ENCODE measurements at regions not wholly inside any gene's neighbourhood (a gene's known extent, or its start where the extent isn't known, plus 50 kb on each side); places are given as distances from the start of the nearest gene placed in this dataset.

- ChIA-PET POLR2A (no interaction called here), CTCF (no interaction called here)
- no peak for DNase-seq (ENCODE audit: extremely low spot score)
- TF ChIP-seq FOXA1 (IDR thresholded peaks at IDR 0.05): no peak
- no peak for TF ChIP-seq FOXK2 (IDR thresholded peaks at IDR 0.05)
- no peak for TF ChIP-seq HDGF (IDR thresholded peaks at IDR 0.05; ENCODE audit: borderline replicate concordance)
- TF ChIP-seq BHLHE40 (IDR thresholded peaks at IDR 0.05; ENCODE audit: borderline replicate concordance): no peak
- no peak for TF ChIP-seq NFRKB (IDR thresholded peaks at IDR 0.05)
These were observed 262.3 kb upstream of the SNX7 start for GRCh38 chr1:98399218-98399617.

GRCh38 chr1:98398649-98399048, 262.9 kb upstream of the SNX7 start:
- TF ChIP-seq FOXA1 (IDR thresholded peaks at IDR 0.05) (no peak), SP1 (IDR thresholded peaks at IDR 0.05) (no peak), FOXK2 (IDR thresholded peaks at IDR 0.05) (no peak), L3MBTL2 (conservative IDR thresholded peaks at IDR 0.05) (no peak), ZNF384 (IDR thresholded peaks at IDR 0.05) (no peak), TARDBP (IDR thresholded peaks at IDR 0.05) (no peak), LEF1 (IDR thresholded peaks at IDR 0.05; ENCODE audit: borderline replicate concordance) (no peak), BHLHE40 (IDR thresholded peaks at IDR 0.05; ENCODE audit: borderline replicate concordance) (no peak), HDGF (IDR thresholded peaks at IDR 0.05; ENCODE audit: borderline replicate concordance) (no peak), CTBP1 (IDR thresholded peaks at IDR 0.05; ENCODE audit: borderline replicate concordance) (no peak), ARNT (IDR thresholded peaks at IDR 0.05) (no peak), SUZ12 (IDR thresholded peaks at IDR 0.05) (no peak), NFRKB (IDR thresholded peaks at IDR 0.05) (no peak), ELF4 (IDR thresholded peaks at IDR 0.05) (no peak), FOXM1 (IDR thresholded peaks at IDR 0.05; ENCODE audit: borderline replicate concordance) (no peak)
- ChIA-PET CTCF (no interaction called here), POLR2A (no interaction called here)
- no peak for DNase-seq (ENCODE audit: extremely low spot score)

- TF ChIP-seq PKNOX1 (IDR thresholded peaks at IDR 0.05) (no peak), ZNF384 (IDR thresholded peaks at IDR 0.05) (no peak), FOXK2 (IDR thresholded peaks at IDR 0.05) (no peak), SP1 (IDR thresholded peaks at IDR 0.05) (no peak)
- CTCF ChIA-PET: no interaction called here
- POLR2A ChIA-PET: no interaction called here
- no peak for DNase-seq (ENCODE audit: extremely low spot score)
These were observed 263.4 kb upstream of the SNX7 start for GRCh38 chr1:98398092-98398491.

GRCh38 chr1:98393719-98394118, 267.8 kb upstream of the SNX7 start:
- DNase-seq (ENCODE audit: extremely low spot score): no peak
- TF ChIP-seq ARNT (IDR thresholded peaks at IDR 0.05): no peak
- TF ChIP-seq FOXM1 (IDR thresholded peaks at IDR 0.05; ENCODE audit: borderline replicate concordance): no peak
- no peak for TF ChIP-seq L3MBTL2 (conservative IDR thresholded peaks at IDR 0.05)
- TF ChIP-seq SUZ12 (IDR thresholded peaks at IDR 0.05): no peak
- TF ChIP-seq BHLHE40 (IDR thresholded peaks at IDR 0.05; ENCODE audit: borderline replicate concordance): no peak
- TF ChIP-seq ELF4 (IDR thresholded peaks at IDR 0.05): no peak
- TF ChIP-seq SP1 (IDR thresholded peaks at IDR 0.05): no peak
- TF ChIP-seq CTBP1 (IDR thresholded peaks at IDR 0.05; ENCODE audit: borderline replicate concordance): no peak
- no peak for TF ChIP-seq TARDBP (IDR thresholded peaks at IDR 0.05)
- no peak for TF ChIP-seq FOXK2 (IDR thresholded peaks at IDR 0.05)
- TF ChIP-seq ZNF384 (IDR thresholded peaks at IDR 0.05): no peak
- ChIA-PET POLR2A (no interaction called here), CTCF (no interaction called here)

- ChIA-PET POLR2A (no interaction called here), CTCF (no interaction called here)
- TF ChIP-seq FOXM1 (IDR thresholded peaks at IDR 0.05; ENCODE audit: borderline replicate concordance): no peak
- no peak for TF ChIP-seq NFRKB (IDR thresholded peaks at IDR 0.05)
- DNase-seq (ENCODE audit: extremely low spot score): no peak
These were observed 270.3 kb upstream of the SNX7 start for GRCh38 chr1:98391175-98391574.

GRCh38 chr1:98389809-98390208, 271.7 kb upstream of the SNX7 start:
- TF ChIP-seq L3MBTL2 (conservative IDR thresholded peaks at IDR 0.05) (no peak), ELF4 (IDR thresholded peaks at IDR 0.05) (no peak), FOXM1 (IDR thresholded peaks at IDR 0.05; ENCODE audit: borderline replicate concordance) (no peak), ZNF384 (IDR thresholded peaks at IDR 0.05) (no peak), NFRKB (IDR thresholded peaks at IDR 0.05) (no peak), FOXA1 (IDR thresholded peaks at IDR 0.05) (no peak), HDGF (IDR thresholded peaks at IDR 0.05; ENCODE audit: borderline replicate concordance) (no peak), ARNT (IDR thresholded peaks at IDR 0.05) (no peak), SP1 (IDR thresholded peaks at IDR 0.05) (no peak)
- POLR2A ChIA-PET: no interaction called here
- DNase-seq (ENCODE audit: extremely low spot score): no peak
- CTCF ChIA-PET: no interaction called here

- CTCF ChIA-PET: no interaction called here
- DNase-seq (ENCODE audit: extremely low spot score): no peak
- TF ChIP-seq NFRKB (IDR thresholded peaks at IDR 0.05): no peak
- TF ChIP-seq CTBP1 (IDR thresholded peaks at IDR 0.05; ENCODE audit: borderline replicate concordance): no peak
- no peak for TF ChIP-seq BHLHE40 (IDR thresholded peaks at IDR 0.05; ENCODE audit: borderline replicate concordance)
- TF ChIP-seq ELF4 (IDR thresholded peaks at IDR 0.05): no peak
- TF ChIP-seq LEF1 (IDR thresholded peaks at IDR 0.05; ENCODE audit: borderline replicate concordance): no peak
- TF ChIP-seq L3MBTL2 (conservative IDR thresholded peaks at IDR 0.05): no peak
- no peak for TF ChIP-seq HDGF (IDR thresholded peaks at IDR 0.05; ENCODE audit: borderline replicate concordance)
- TF ChIP-seq SP1 (IDR thresholded peaks at IDR 0.05): no peak
- POLR2A ChIA-PET: no interaction called here
These were observed 273.1 kb upstream of the SNX7 start for GRCh38 chr1:98388441-98388840.

- TF ChIP-seq NFRKB (IDR thresholded peaks at IDR 0.05) (no peak), SP1 (IDR thresholded peaks at IDR 0.05) (no peak), ZNF384 (IDR thresholded peaks at IDR 0.05) (no peak), LEF1 (IDR thresholded peaks at IDR 0.05; ENCODE audit: borderline replicate concordance) (no peak), L3MBTL2 (conservative IDR thresholded peaks at IDR 0.05) (no peak), ARNT (IDR thresholded peaks at IDR 0.05) (no peak), SUZ12 (IDR thresholded peaks at IDR 0.05) (no peak), FOXM1 (IDR thresholded peaks at IDR 0.05; ENCODE audit: borderline replicate concordance) (no peak), TARDBP (IDR thresholded peaks at IDR 0.05) (no peak), FOXA1 (IDR thresholded peaks at IDR 0.05) (no peak), HDGF (IDR thresholded peaks at IDR 0.05; ENCODE audit: borderline replicate concordance) (no peak), FOXK2 (IDR thresholded peaks at IDR 0.05) (no peak), ELF4 (IDR thresholded peaks at IDR 0.05) (no peak)
- ChIA-PET POLR2A (no interaction called here), CTCF (no interaction called here)
- no peak for DNase-seq (ENCODE audit: extremely low spot score)
These were observed 273.8 kb upstream of the SNX7 start for GRCh38 chr1:98387701-98388100.
